Activated gamma-delta T cell (primary cell): ENCODE measurements at regions not wholly inside any gene's neighbourhood (a gene's known extent, or its start where the extent isn't known, plus 50 kb on each side); places are given as distances from the start of the nearest gene placed in this dataset.
"Not testable (repeated sequence)": the region's sequence is repeated elsewhere in the genome, so short reads cannot be mapped to it uniquely, and the experiment has no call there.

Experiments
- DNase-seq: peaks from one replicate; lab custom pipeline; 2025; lab: John Stamatoyannopoulos, UW

GRCh38 chr6:14754751-14755513, 490.9 kb upstream of the JARID2 start:
- no peak for DNase-seq

- DNase-seq, result no peak
Observed at GRCh38 chr6:14756340-14756739, 489.5 kb upstream of the JARID2 start.

- no peak for DNase-seq
Observed at GRCh38 chr6:14757014-14757413, 488.9 kb upstream of the JARID2 start.

- no peak for DNase-seq
Observed at GRCh38 chr6:14757418-14757817, 488.5 kb upstream of the JARID2 start.

GRCh38 chr6:14758421-14759081, 487.3 kb upstream of the JARID2 start:
- DNase-seq, result no peak

- DNase-seq, result no peak
Observed at GRCh38 chr6:14759976-14760672, 485.7 kb upstream of the JARID2 start.

GRCh38 chr6:14762077-14762476, 483.8 kb upstream of the JARID2 start:
- DNase-seq, result no peak

GRCh38 chr6:14763139-14763538, 482.7 kb upstream of the JARID2 start:
- DNase-seq, result no peak

- DNase-seq, result no peak
Observed at GRCh38 chr6:14763616-14764015, 482.3 kb upstream of the JARID2 start.

- DNase-seq, result no peak
Observed at GRCh38 chr6:14765106-14765505, 480.8 kb upstream of the JARID2 start.

- no peak for DNase-seq
Observed at GRCh38 chr6:14765721-14766390, 480.0 kb upstream of the JARID2 start.

GRCh38 chr6:14766391-14766994, 479.4 kb upstream of the JARID2 start:
- no peak for DNase-seq

- no peak for DNase-seq
Observed at GRCh38 chr6:14767226-14767625, 478.6 kb upstream of the JARID2 start.

GRCh38 chr6:14770040-14770439, 475.8 kb upstream of the JARID2 start:
- no peak for DNase-seq

- DNase-seq, result no peak
Observed at GRCh38 chr6:14770572-14770971, 475.3 kb upstream of the JARID2 start.

- DNase-seq, result no peak
Observed at GRCh38 chr6:14771016-14771415, 474.9 kb upstream of the JARID2 start.

GRCh38 chr6:14772188-14772587, 473.7 kb upstream of the JARID2 start:
- no peak for DNase-seq

- no peak for DNase-seq
Observed at GRCh38 chr6:14775528-14775927, 470.3 kb upstream of the JARID2 start.

GRCh38 chr6:14776307-14776706, 469.6 kb upstream of the JARID2 start:
- DNase-seq, result no peak

- DNase-seq, result no peak
Observed at GRCh38 chr6:14781772-14782525, 463.9 kb upstream of the JARID2 start.

- DNase-seq, result not testable (repeated sequence)
Observed at GRCh38 chr6:14782921-14783464, 462.9 kb upstream of the JARID2 start.
